Sigmoid colon (tissue), 6 donors: ENCODE measurements at regions not wholly inside any gene's neighbourhood (a gene's known extent, or its start where the extent isn't known, plus 50 kb on each side); places are given as distances from the start of the nearest gene placed in this dataset.

Experiments used
- DNase-seq: peaks from one replicate; pipeline ENCODE4 v3.0.0-alpha.2; 2019
- H3K27ac ChIP-seq, 4 donors: fragments of 200-600 bp; sonication (generic); one replicate each; pipeline ENCODE4 v1.5.1; 2016 to 2019; ENCODE audit warnings: mild to moderate bottlenecking in 1 of 4
- H3K27me3 ChIP-seq, 3 donors: fragments of 200-600 bp; sonication (generic); one replicate each; pipeline ENCODE4 v1.5.1; 2019; ENCODE audit warnings: mild to moderate bottlenecking in 1 of 3
- H3K36me3 ChIP-seq, 4 donors: fragments of 200-600 bp; sonication (generic); one replicate each; pipeline ENCODE4 v1.5.1; 2016 to 2019
- H3K4me1 ChIP-seq, 4 donors: fragments of 200-600 bp; sonication (generic); one replicate each; pipeline ENCODE4 v1.5.1; 2017 to 2019
- H3K4me3 ChIP-seq, 4 donors: fragments of 200-600 bp; sonication (generic); one replicate each; pipeline ENCODE4 v1.5.1; 2017 to 2019; ENCODE audit warnings: mild to moderate bottlenecking in 2 of 4, moderate library complexity in 1 of 4
- H3K9me3 ChIP-seq, 4 donors: fragments of 200-600 bp in 3 of 4; sonication (generic) in 3 of 4; one replicate each; pipeline versions ENCODE4 v1.5.1 to v1.6.1; 2013 to 2019
- CTCF ChIP-seq, 4 experiments: fragments of 450-650 bp in 3 of 4; fragments of 200-600 bp in 1 of 4; IDR thresholded peaks; one replicate each; pipeline ENCODE4 v1.5.1; 2016 to 2019; ENCODE audit warnings: antibody characterized with exemption in 4 of 4, mild to moderate bottlenecking in 3 of 4, moderate library complexity in 2 of 4
- EP300 ChIP-seq, 4 donors: sonication (generic); formaldehyde crosslinking; IDR thresholded peaks; one replicate each; pipeline ENCODE4 v1.6.1; 2017; ENCODE audit warnings: antibody characterized with exemption in 4 of 4
- POLR2A ChIP-seq, 2 donors: fragments of 450-650 bp; IDR thresholded peaks; one replicate each; pipeline ENCODE4 v1.6.1; 2016; ENCODE audit warnings: antibody characterized with exemption in 2 of 2, mild to moderate bottlenecking in 2 of 2, moderate library complexity in 2 of 2
- POLR2AphosphoS5 ChIP-seq, 4 donors: sonication (generic); formaldehyde crosslinking; IDR thresholded peaks; one replicate each; pipeline ENCODE4 v1.6.1; 2017; ENCODE audit warnings: antibody characterized with exemption in 4 of 4
- WGBS, 2 donors: extraction: QIAGEN DNeasy Blood & Tissue Kit; methylation state at CpG; one replicate each; pipeline ENCODE4 v1.1.7; 2013; 5-methylcytosine and 5-hydroxymethylcytosine counted together
- intact Hi-C: fragments of 100-400 bp; cut with DNase I; formaldehyde crosslinking; loops from one replicate; pipeline ENCODE4 v1.15.1; 2023
- donor health status: healthy with polysubstance abuse.
- donor health status: healthy.

GRCh38 chr5:57862471-57862911 lies 379.9 kb upstream of the ACTBL2 start:
- intact Hi-C loops, result no loop called here
- Histone ChIP-seq H3K27ac (no peak overlapping the region), H3K36me3 (no peaks in the 10 kb centered on the region), H3K4me3 (no peak overlapping the region), H3K9me3 (peaks cover 0 to 1% (median 0%) of the 10 kb centered on the region in 4 donors), H3K4me1 (peaks cover 0 to 8% (median 0%) of the 10 kb centered on the region in 4 donors), H3K27me3 (no peaks in the 10 kb centered on the region)
- no peak for TF ChIP-seq POLR2AphosphoS5 (IDR thresholded peaks at IDR 0.05)
- TF ChIP-seq EP300 (IDR thresholded peaks at IDR 0.05), result no peak
- TF ChIP-seq POLR2A (IDR thresholded peaks at IDR 0.05), result no peak
- TF ChIP-seq CTCF (IDR thresholded peaks at IDR 0.05), result no peak
- DNase-seq, result no peak
- whole genome bisulfite sequencing, 2 donors, result 70 to 73% methylated on average over 5 of the region's 5 CpGs

GRCh38 chr5:57859626-57860025 lies 377.0 kb upstream of the ACTBL2 start:
- intact Hi-C loops, result no loop called here
- Histone ChIP-seq H3K36me3 (no peaks in the 10 kb centered on the region), H3K27ac (no peak overlapping the region), H3K4me1 (peaks cover 0 to 8% (median 0%) of the 10 kb centered on the region in 4 donors), H3K9me3 (peaks cover 0 to 1% (median 0%) of the 10 kb centered on the region in 4 donors), H3K4me3 (no peak overlapping the region), H3K27me3 (no peaks in the 10 kb centered on the region)
- WGBS, 2 donors, result 80 to 92% methylated on average over 3 of the region's 3 CpGs
- no peak for TF ChIP-seq CTCF (IDR thresholded peaks at IDR 0.05)
- TF ChIP-seq POLR2AphosphoS5 (IDR thresholded peaks at IDR 0.05), result no peak
- no peak for TF ChIP-seq POLR2A (IDR thresholded peaks at IDR 0.05)
- TF ChIP-seq EP300 (IDR thresholded peaks at IDR 0.05), result no peak
- no peak for DNase-seq

GRCh38 chr5:57858905-57859304 lies 376.3 kb upstream of the ACTBL2 start:
- no peak overlapping the region for H3K4me3 ChIP-seq
- H3K27me3 ChIP-seq, result no peaks in the 10 kb centered on the region
- no peak overlapping the region for H3K27ac ChIP-seq
- TF ChIP-seq CTCF (IDR thresholded peaks at IDR 0.05), result no peak
- TF ChIP-seq EP300 (IDR thresholded peaks at IDR 0.05), result no peak
- TF ChIP-seq POLR2A (IDR thresholded peaks at IDR 0.05), result no peak
- TF ChIP-seq POLR2AphosphoS5 (IDR thresholded peaks at IDR 0.05), result no peak
- H3K36me3 ChIP-seq, result no peaks in the 10 kb centered on the region
- peaks cover 0 to 8% (median 0%) of the 10 kb centered on the region in 4 donors for H3K4me1 ChIP-seq
- intact Hi-C loops, result no loop called here
- peaks cover 0 to 1% (median 0%) of the 10 kb centered on the region in 4 donors for H3K9me3 ChIP-seq
- DNase-seq, result no peak

- Histone ChIP-seq H3K4me3 (no peak overlapping the region), H3K36me3 (no peaks in the 10 kb centered on the region), H3K4me1 (peaks cover 0 to 6% (median 0%) of the 10 kb centered on the region in 4 donors), H3K9me3 (peaks cover 0 to 1% (median 0%) of the 10 kb centered on the region in 4 donors), H3K27me3 (no peaks in the 10 kb centered on the region), H3K27ac (no peak overlapping the region)
- intact Hi-C loops, result no loop called here
- no peak for TF ChIP-seq POLR2AphosphoS5 (IDR thresholded peaks at IDR 0.05)
- TF ChIP-seq POLR2A (IDR thresholded peaks at IDR 0.05), result no peak
- TF ChIP-seq EP300 (IDR thresholded peaks at IDR 0.05), result no peak
- no peak for TF ChIP-seq CTCF (IDR thresholded peaks at IDR 0.05)
- no peak for DNase-seq
These were observed 375.1 kb upstream of the ACTBL2 start for GRCh38 chr5:57857696-57858095.

GRCh38 chr5:57855831-57856230 lies 373.2 kb upstream of the ACTBL2 start:
- Histone ChIP-seq H3K4me3 (no peak overlapping the region), H3K27ac (no peak overlapping the region), H3K9me3 (no peaks in the 10 kb centered on the region), H3K36me3 (no peaks in the 10 kb centered on the region), H3K4me1 (no peaks in the 10 kb centered on the region), H3K27me3 (no peaks in the 10 kb centered on the region)
- intact Hi-C loops, result no loop called here
- 91 to 94% methylated on average over 2 of the region's 2 CpGs for WGBS, 2 donors
- no peak for DNase-seq
- no peak for TF ChIP-seq POLR2AphosphoS5 (IDR thresholded peaks at IDR 0.05)
- no peak for TF ChIP-seq EP300 (IDR thresholded peaks at IDR 0.05)
- TF ChIP-seq CTCF (IDR thresholded peaks at IDR 0.05), result no peak
- no peak for TF ChIP-seq POLR2A (IDR thresholded peaks at IDR 0.05)
